PC-3 (cell line): ENCODE measurements at regions not wholly inside any gene's neighbourhood (a gene's known extent, or its start where the extent isn't known, plus 50 kb on each side); places are given as distances from the start of the nearest gene placed in this dataset.

Experiments used
- EZH2phosphoT487 ChIP-seq: fragments of 300-600 bp; sonication (generic); IDR thresholded peaks from 2 replicates; pipeline ENCODE4 v1.6.1; 2018; ENCODE audit warnings: mild to moderate bottlenecking, antibody characterized with exemption, low read length, borderline replicate concordance
- TF ChIP-seq, protein P1 (sequence below): fragments of 300-600 bp; sonication (generic); conservative IDR thresholded peaks from 2 replicates; pipeline ENCODE4 v1.5.1; 2017; ENCODE audit warnings: antibody characterized with exemption, low read depth, mild to moderate bottlenecking, low read length

DNA sequence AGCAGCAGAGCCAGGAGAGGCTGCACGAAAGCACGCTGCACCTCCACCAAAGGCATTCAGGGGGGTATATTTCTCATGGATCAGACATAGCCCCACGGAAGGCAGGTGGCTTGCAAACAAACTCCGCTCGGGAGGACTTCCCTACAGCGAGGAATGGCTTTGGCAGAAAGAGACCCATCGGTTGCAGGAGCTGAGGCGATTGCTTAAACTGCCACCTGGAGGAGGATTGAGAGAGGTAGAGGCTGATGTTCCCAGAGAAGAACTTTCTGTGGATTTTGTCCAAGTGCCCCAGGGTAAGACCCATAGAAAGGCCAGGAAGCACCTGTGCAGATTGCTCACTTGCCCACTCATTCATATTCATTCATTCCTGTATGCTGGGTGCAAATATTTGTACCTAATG lies 89.1 kb downstream of the NEUROD6 start:
- TF ChIP-seq, protein P1, sequence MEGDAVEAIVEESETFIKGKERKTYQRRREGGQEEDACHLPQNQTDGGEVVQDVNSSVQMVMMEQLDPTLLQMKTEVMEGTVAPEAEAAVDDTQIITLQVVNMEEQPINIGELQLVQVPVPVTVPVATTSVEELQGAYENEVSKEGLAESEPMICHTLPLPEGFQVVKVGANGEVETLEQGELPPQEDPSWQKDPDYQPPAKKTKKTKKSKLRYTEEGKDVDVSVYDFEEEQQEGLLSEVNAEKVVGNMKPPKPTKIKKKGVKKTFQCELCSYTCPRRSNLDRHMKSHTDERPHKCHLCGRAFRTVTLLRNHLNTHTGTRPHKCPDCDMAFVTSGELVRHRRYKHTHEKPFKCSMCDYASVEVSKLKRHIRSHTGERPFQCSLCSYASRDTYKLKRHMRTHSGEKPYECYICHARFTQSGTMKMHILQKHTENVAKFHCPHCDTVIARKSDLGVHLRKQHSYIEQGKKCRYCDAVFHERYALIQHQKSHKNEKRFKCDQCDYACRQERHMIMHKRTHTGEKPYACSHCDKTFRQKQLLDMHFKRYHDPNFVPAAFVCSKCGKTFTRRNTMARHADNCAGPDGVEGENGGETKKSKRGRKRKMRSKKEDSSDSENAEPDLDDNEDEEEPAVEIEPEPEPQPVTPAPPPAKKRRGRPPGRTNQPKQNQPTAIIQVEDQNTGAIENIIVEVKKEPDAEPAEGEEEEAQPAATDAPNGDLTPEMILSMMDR, result no peak
- no peak for TF ChIP-seq EZH2phosphoT487
